ENCODE measurements at regions not wholly inside any gene's neighbourhood (a gene's known extent, or its start where the extent isn't known, plus 50 kb on each side); places are given as distances from the start of the nearest gene placed in this dataset.
A peak's percentile ranks its signal among the peaks of the same experiment; 100 is the strongest.

DNA sequence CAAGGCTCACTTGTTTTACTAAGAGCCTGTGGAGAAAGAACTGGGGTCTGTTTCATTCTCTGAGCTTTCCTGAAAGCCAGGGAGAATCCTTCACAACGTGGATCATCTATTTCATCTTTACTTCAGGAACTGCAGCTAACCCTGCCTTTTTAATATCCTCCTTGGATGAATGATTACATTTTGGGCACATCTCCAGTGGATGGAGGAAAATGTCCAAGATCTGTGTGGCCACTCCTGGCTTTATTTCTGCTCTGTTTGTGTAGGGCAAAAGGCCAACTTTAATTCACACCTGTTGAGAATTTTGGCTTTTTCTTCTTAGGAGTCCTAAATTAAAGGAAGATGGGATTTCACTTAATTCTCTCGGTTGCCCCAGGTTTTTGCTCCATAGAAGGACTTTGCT lies 69.5 kb upstream of the CACNA1E start:
- WGBS, 2 donors, result 45 to 60% methylated on average over 2 of the region's 2 CpGs
- Histone ChIP-seq H3K36me3 (no peaks in the 10 kb centered on the region), H3K4me1 (peaks cover 10 to 13% of the 10 kb centered on the region in 2 donors), H3K4me3 (replicated peaks in 1 of 3) (no peak overlapping the region), H3K27me3 (no peaks in the 10 kb centered on the region), H3K9me3 (no peaks in the 10 kb centered on the region), H3K27ac (no peak overlapping the region)
- TF ChIP-seq CTCF (IDR thresholded peaks at IDR 0.05) (no peak), POLR2A (IDR thresholded peaks at IDR 0.05) (no peak)
- intact Hi-C loops (cut with DNase I), result no loop called here
- no peak for DNase-seq

DNA sequence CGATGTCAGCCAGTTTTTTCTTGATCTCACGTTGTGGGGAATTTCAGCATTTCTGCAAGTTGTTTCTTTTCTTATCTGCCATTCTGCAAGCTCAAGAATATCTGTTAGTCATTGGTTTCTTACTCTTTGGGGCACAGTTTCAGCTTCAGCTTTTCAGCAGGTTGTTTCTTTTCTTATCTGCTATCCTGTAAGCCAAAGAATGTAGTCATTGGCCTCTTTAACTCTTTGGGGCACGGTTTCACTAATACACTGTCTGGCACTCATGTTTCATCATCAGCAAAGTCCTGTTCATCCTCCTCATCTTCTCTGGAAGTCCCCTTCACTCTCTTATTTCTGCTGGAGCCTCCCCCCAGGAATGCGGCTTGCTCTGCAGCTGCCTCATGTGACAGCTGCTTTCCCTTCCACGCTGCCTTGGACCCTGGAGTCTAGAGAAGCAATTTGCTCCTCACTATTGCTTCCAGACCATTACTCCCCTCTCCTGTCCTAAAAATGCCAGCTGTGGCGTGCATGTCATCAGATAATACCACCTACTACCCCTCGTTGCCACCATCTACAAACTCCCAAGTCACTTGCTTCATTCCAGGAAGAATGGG lies 67.0 kb upstream of the CACNA1E start:
- intact Hi-C loops (cut with DNase I), result no loop called here
- DNase-seq, result no peak
- Histone ChIP-seq H3K27ac (no peak overlapping the region), H3K36me3 (no peaks in the 10 kb centered on the region), H3K4me1 (peaks cover 7 to 8% of the 10 kb centered on the region in 2 donors), H3K27me3 (no peaks in the 10 kb centered on the region), H3K4me3 (replicated peaks in 1 of 3) (no peak overlapping the region), H3K9me3 (no peaks in the 10 kb centered on the region)
- WGBS, 2 donors, result 83 to 86% methylated on average over 7 of the region's 7 CpGs
- TF ChIP-seq POLR2A (IDR thresholded peaks at IDR 0.05) (no peak), CTCF (IDR thresholded peaks at IDR 0.05) (no peak)

GRCh38 chr1:181417915-181418314 lies 65.4 kb upstream of the CACNA1E start:
- TF ChIP-seq POLR2A (IDR thresholded peaks at IDR 0.05), result no peak
- no peak for TF ChIP-seq CTCF (IDR thresholded peaks at IDR 0.05)
- H3K4me1 ChIP-seq, result peaks cover 6 to 8% of the 10 kb centered on the region in 2 donors
- no peaks in the 10 kb centered on the region for H3K36me3 ChIP-seq
- no peaks in the 10 kb centered on the region for H3K9me3 ChIP-seq
- H3K27ac ChIP-seq, result no peak overlapping the region
- no peaks in the 10 kb centered on the region for H3K27me3 ChIP-seq
- no peak overlapping the region for H3K4me3 ChIP-seq (replicated peaks in 1 of 3)
- no peak for DNase-seq
- intact Hi-C loops (cut with DNase I), result no loop called here
- 88% methylated on average over 3 of the region's 3 CpGs for WGBS, 2 donors

- peaks cover 0 to 3% of the 10 kb centered on the region in 2 donors for H3K4me1 ChIP-seq
- no peak overlapping the region for H3K4me3 ChIP-seq (replicated peaks in 1 of 3)
- no peaks in the 10 kb centered on the region for H3K27me3 ChIP-seq
- peak; percentile 76 to 83 for DNase-seq
- no peaks in the 10 kb centered on the region for H3K36me3 ChIP-seq
- intact Hi-C loops (cut with DNase I), result loop anchor here (10.0 kb wide), 1 partner anchor 109 kb away; no protein-coding TSS in a partner anchor
- H3K9me3 ChIP-seq, result no peaks in the 10 kb centered on the region
- peak in 4 of 6 experiments; percentile 22 to 64 (median 52) for TF ChIP-seq CTCF (IDR thresholded peaks at IDR 0.05)
- no peak for TF ChIP-seq POLR2A (IDR thresholded peaks at IDR 0.05)
- WGBS, 2 donors, result 17 to 31% methylated on average over 4 of the region's 4 CpGs
- no peak overlapping the region for H3K27ac ChIP-seq
Measured at GRCh38 chr1:181423301-181423918, 59.9 kb upstream of the CACNA1E start.

GRCh38 chr1:181424786-181425403 lies 58.4 kb upstream of the CACNA1E start:
- 10 to 20% methylated on average over 15 to 16 of the region's 16 CpGs for WGBS, 2 donors
- DNase-seq, result peak; percentile 78 to 85
- H3K27me3 ChIP-seq, result no peaks in the 10 kb centered on the region
- H3K27ac ChIP-seq, result no peak overlapping the region
- H3K4me1 ChIP-seq, result peaks cover 0 to 3% of the 10 kb centered on the region in 2 donors
- no peaks in the 10 kb centered on the region for H3K9me3 ChIP-seq
- intact Hi-C loops (cut with DNase I), result loop anchor here (2.0 to 10.0 kb wide), 2 partner anchors 110 to 234 kb away; no protein-coding TSS in a partner anchor
- TF ChIP-seq POLR2A (IDR thresholded peaks at IDR 0.05), result no peak
- peak; percentile 92 to 99 (median 98) for TF ChIP-seq CTCF (IDR thresholded peaks at IDR 0.05)
- no peak overlapping the region for H3K4me3 ChIP-seq (replicated peaks in 1 of 3)
- no peaks in the 10 kb centered on the region for H3K36me3 ChIP-seq

All from thyroid gland (tissue), 4 donors.